Activated CD4-positive, alpha-beta T cell treated with anti-CD3 and anti-CD28 coated beads, Interleukin-2, amount 50 U/mL, for 48 hours (primary cell): ENCODE measurements at regions not wholly inside any gene's neighbourhood (a gene's known extent, or its start where the extent isn't known, plus 50 kb on each side); places are given as distances from the start of the nearest gene placed in this dataset.

Experiments
- DNase-seq, 2 experiments: peaks; one replicate each; pipeline ENCODE4 v3.0.0-alpha.2; 2020

- no peak for DNase-seq
Observed at GRCh38 chr10:105857268-105858264, 1216.5 kb downstream of the SORCS3 start.

DNA sequence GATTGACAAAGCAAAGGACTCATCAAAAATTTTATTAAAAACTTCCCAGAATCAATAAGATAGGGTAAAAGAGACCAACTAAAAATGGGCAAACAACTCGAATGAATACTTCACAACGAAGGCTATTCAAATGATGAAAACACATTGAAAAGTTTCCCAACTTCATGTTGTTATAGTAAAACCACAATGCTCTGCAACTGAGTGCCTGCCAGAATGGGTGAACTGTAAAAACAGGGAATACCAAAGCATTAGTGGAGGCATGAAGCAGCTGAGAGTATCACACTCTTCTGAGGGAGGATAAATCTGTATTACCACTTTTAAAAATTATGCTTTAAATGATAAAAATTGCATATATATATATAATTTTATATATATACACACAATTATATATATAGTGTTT lies 1214.7 kb downstream of the SORCS3 start:
- DNase-seq = no peak

DNA sequence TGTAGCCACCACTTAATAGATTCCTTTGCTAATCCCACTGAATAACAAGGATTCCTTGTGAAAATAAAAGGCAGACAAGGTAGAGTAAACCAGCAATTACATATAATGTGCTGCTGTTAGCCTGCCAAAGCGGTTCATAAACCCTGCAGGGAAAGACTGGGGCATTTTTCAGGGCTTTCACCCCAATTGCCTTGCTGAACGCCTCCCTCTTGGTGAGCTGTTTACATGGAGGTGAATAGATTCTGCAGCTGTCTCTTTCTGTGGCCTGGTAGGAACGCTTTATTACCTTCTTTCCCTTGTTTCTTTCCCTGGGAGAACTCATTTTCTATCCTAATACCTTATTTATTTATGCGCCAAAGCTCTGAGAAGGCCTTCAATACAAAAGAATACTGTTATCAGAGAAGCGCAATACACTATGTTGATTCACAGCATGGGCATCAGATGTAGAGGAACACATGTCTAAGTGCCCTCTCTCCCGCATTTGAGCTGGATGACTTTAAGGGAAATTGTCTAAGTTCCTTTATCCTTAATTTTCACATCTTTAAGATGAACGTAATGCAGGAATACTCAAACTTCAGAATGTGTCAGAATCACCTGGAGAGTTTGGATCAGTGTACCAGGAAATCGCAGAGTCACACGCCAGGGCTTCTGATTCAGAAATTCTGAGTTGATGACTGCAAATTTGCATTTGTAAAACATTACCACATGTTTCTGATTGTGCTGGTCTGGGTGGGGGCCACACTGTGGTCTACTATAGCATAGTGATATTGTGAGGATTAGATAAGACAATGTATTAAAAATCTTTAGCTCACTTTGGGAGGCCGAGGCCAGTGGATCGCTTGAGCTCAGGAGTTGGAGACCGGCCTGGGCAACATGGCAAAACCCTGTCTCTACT lies 1203.8 kb downstream of the SORCS3 start:
- DNase-seq = no peak

- no peak for DNase-seq
Observed at GRCh38 chr10:105844241-105844640, 1203.2 kb downstream of the SORCS3 start.

- DNase-seq = no peak
Observed at GRCh38 chr10:105843786-105844185, 1202.7 kb downstream of the SORCS3 start.

DNA sequence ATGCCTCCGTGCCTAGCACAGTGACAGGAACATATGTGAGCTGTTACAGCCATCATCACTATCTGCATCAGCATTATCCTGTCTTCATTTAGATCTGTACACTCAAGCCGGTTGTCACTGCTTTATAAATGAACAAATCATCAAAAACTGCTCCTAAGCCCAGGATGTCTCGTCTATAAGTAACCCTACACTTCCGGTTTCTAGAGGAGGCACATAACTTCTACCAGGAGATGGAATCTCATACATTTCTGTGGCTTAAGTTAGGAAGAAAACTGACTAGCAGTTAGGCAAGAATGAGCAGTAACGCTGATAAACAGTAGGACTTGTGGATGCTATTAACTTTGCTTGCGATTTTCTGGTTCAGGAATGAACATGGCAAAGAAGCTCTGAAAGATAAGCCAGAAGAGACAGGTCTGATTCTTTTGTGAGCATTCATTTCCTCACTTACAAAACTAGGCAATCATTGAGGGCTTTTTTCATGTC lies 1199.2 kb downstream of the SORCS3 start:
- DNase-seq = no peak

DNA sequence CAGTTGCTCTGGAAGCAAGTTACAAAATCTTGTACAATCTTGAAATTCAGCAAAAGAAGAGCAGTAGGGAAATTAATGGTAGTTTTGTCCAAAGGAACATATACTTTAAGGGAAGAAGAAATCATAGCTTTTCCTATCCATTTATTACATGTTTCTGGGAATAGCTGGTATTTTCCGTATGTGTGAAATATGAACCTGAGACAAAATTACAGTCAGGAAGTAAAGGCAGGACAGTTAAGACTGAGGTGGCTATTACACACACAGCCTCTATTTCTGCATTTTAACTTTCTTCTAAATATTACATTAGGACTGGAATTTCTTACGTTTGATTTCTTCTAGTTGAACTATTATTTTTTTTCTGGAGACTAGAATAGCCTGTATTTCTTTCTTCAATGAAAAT lies 1197.3 kb downstream of the SORCS3 start:
- no peak for DNase-seq

GRCh38 chr10:105837951-105838350 lies 1196.9 kb downstream of the SORCS3 start:
- no peak for DNase-seq

GRCh38 chr10:105834261-105835059 lies 1193.4 kb downstream of the SORCS3 start:
- DNase-seq = no peak

DNA sequence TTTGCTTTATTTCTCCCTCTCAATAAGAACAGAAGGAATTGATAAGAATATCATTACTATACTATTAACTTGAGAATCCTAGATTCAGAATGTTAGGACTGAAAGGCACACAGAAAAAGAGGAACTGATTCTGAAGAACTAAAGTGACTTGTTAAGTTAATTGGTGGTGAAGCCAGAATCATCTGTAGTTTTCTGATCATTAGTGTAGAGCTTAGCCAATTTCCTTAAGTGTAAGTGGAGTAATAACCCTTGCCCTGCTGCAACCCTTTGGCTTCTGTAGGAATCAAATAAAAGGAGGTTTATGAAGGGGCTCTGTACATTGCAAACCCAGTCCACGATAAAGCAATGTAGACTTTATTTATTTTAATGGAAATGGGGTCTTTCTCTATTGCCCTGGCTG lies 1186.0 kb downstream of the SORCS3 start:
- no peak for DNase-seq

DNA sequence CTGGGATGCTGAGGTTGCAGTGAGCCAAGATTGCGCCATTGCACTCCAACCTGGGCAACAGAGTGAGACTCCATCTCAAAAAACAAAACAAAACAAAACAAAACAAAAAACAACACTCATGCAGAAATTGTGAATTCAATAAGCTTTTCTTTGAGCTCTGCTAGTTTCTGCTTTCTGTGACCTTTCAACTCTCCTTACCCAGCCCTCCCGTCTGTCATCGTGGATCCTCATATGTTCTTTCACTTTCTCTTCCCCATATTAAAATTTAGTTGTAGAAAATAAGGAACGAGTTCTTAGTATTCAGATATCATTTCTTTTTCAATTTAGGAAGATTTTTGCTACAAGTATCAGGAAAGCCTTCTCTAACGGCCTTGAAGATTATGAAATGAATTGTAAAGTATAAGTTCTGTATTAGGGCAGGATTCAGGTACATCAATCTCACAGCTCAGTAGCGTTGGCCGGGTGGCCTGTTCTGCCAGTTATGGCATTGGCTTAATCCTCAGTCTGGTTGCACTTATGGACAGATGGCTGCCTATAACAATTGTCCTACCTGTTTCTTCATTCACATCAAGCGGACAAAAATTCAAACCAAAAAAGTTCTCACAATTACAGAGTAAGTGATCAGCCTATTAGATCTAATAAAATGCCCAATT lies 1167.0 kb downstream of the SORCS3 start:
- no peak for DNase-seq

DNA sequence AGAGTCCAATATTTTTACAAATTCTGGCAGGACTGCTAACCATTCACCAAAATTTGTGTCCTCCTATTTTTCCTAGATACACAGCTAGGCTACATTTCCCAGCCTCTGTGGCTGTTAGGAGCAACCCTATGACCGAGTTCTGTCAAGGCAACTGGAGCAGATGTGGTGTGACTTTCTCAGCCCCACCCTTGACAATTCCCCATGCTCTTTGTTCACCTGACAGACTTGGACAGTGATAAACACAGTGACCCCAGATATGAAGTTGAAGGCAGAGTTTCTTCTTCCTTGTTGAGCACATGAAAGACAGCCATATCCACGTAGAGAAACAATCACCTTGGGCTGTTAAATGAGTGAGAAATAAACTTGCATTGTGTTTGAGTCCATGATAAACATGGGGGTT lies 1162.1 kb downstream of the SORCS3 start:
- no peak for DNase-seq

DNA sequence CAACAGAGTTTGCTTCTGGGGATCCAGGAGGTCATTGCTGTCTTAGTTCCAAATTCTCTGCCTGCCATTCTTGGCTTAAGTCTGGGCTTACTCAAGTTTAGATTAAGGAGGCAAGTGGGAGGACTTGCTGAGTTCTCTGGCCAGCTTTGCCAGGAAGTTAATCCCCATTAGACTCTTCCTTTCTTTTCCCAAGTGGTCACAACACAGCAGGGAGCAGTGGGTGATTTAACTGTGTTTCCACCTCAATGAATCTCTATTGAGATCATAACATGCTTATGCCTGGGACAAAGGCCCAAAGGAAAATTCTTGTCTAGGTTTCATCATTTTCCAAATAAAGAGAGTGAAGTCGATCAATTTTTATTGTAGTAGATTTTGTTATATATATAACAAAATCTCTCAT lies 1159.6 kb downstream of the SORCS3 start:
- no peak for DNase-seq

DNA sequence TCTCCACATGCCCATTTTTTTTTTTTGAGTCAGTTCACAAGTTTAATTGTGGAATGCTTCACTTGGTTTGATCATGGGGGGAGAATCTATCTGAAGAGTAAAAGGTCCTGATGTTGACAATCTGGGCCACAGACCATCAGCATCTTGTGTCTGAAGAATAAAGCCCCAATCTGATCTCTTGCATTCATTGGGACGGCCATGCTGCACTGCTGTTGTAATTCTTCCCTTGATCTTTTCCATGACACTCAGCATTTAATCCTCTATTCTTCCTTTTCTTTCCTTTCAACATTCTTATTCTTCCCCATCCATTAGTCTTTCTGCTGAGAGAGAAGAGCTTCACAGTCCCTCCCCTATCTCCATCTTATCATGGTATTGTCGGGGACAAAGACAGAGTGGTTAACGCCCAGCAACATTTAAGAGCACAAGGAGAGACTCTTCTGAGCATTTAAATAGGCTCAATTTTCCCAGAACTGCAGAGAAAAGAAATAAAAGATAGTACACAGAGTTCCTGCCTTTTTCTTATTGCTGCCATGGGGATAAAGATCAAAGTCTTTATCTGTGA lies 1157.3 kb downstream of the SORCS3 start:
- no peak for DNase-seq

GRCh38 chr10:105797234-105797890 lies 1156.3 kb downstream of the SORCS3 start:
- DNase-seq = no peak

GRCh38 chr10:105793071-105793470 lies 1152.0 kb downstream of the SORCS3 start:
- no peak for DNase-seq

DNA sequence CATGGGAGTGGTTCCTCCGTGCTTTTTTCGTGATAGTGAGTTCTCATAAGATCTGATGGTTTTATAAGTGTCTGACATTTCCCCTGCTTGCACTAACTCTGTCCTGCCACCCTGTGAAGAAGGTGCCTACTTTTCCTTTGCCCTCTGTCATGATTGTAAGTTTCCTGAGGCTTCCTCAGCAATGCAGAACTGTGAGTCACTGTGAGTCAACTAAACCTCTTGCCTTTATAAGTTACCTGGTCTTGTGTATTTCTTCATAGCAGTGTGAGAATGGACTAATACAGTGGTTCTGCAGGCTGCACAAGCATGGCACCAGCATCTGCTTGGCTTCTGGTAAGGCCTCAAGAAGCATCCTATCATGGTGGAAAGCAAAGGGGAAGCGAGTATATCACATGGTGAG lies 1144.6 kb downstream of the SORCS3 start:
- no peak for DNase-seq

- no peak for DNase-seq
Observed at GRCh38 chr10:105783936-105784483, 1142.9 kb downstream of the SORCS3 start.

GRCh38 chr10:105774881-105775280 lies 1133.8 kb downstream of the SORCS3 start:
- DNase-seq = no peak

GRCh38 chr10:105774351-105774750 lies 1133.3 kb downstream of the SORCS3 start:
- DNase-seq = no peak
